Adrenal gland (tissue), 9 donors: ENCODE measurements at regions not wholly inside any gene's neighbourhood (a gene's known extent, or its start where the extent isn't known, plus 50 kb on each side); places are given as distances from the start of the nearest gene placed in this dataset.

Experiments used
- DNase-seq, 7 donors: peaks; one replicate each; pipeline ENCODE4 v3.0.0-alpha.2; 2019 to 2020
- H3K27ac ChIP-seq, 5 donors: fragments of 200-600 bp; sonication (generic) in 4 of 5; 1 replicate in 3 of 5; 2 replicates in 2 of 5; pipeline versions ENCODE4 v1.5.1 to v1.8.0; 2016 to 2020; ENCODE audit warnings: mild to moderate bottlenecking in 1 of 5
- H3K27me3 ChIP-seq: fragments of 200-600 bp; 2 replicates; pipeline ENCODE4 v1.8.0; 2021
- H3K36me3 ChIP-seq, 2 donors: fragments of 200-600 bp; replicated peaks in 1 of 2; 1 replicate in 1 of 2; 2 replicates in 1 of 2; pipeline versions ENCODE4 v1.5.1 to v1.8.0; 2018 to 2022
- H3K4me1 ChIP-seq, 2 donors: fragments of 200-600 bp; replicated peaks in 1 of 2; 1 replicate in 1 of 2; 2 replicates in 1 of 2; pipeline versions ENCODE4 v1.5.1 to v1.8.0; 2018 to 2021
- H3K4me3 ChIP-seq, 4 donors: fragments of 200-600 bp; sonication (generic) in 3 of 4; one replicate each; pipeline ENCODE4 v1.5.1; 2016 to 2018
- H3K9me3 ChIP-seq, 3 donors: fragments of 200-600 bp; sonication (generic) in 1 of 3; replicated peaks in 1 of 3; 1 replicate in 2 of 3; 2 replicates in 1 of 3; pipeline versions ENCODE4 v1.5.1 to v1.8.0; 2016 to 2021
- CTCF ChIP-seq, 6 experiments: fragments of 450-650 bp in 4 of 6; fragments of 200-600 bp in 2 of 6; sonication (generic) in 1 of 6; IDR thresholded peaks; 1 replicate in 5 of 6; 2 replicates in 1 of 6; pipeline versions ENCODE4 v1.5.1 to v1.8.0; 2016 to 2021; ENCODE audit warnings: antibody characterized with exemption in 6 of 6, mild to moderate bottlenecking in 2 of 6, moderate library complexity in 1 of 6
- POLR2A ChIP-seq, 2 donors: fragments of 450-650 bp; IDR thresholded peaks; one replicate each; pipeline ENCODE4 v1.6.1; 2017; ENCODE audit warnings: antibody characterized with exemption in 2 of 2, mild to moderate bottlenecking in 2 of 2, moderate library complexity in 1 of 2
- WGBS, 4 donors: extraction: QIAGEN DNeasy Blood & Tissue Kit in 2 of 4; methylation state at CpG; one replicate each; pipeline versions ENCODE4 v1.1.5 to v1.1.7; 2013 to 2017; 5-methylcytosine and 5-hydroxymethylcytosine counted together
- intact Hi-C, 2 donors: fragments of 100-400 bp; cut with DNase I; formaldehyde crosslinking; loops; one replicate each; pipeline versions ENCODE4 v1.14.1 to v1.15.0; 2022 to 2023
- donor health status: healthy with polysubstance abuse.
- donor health status: Bipolar disorder and iron deficiency.
- donor health status: DM: yes; HTN: yes; CAD: no.
- donor health status: DM: no; HTN: no; CAD: no.
- donor health status: DM: no; HTN: no; CAD: no.

GRCh38 chr19:31988256-31988655 lies 357.2 kb upstream of the ZNF507 start:
- intact Hi-C loops, result no loop called here
- no peak for TF ChIP-seq CTCF (IDR thresholded peaks at IDR 0.05)
- TF ChIP-seq POLR2A (IDR thresholded peaks at IDR 0.05), result no peak

GRCh38 chr19:31991984-31992655 lies 353.3 kb upstream of the ZNF507 start:
- intact Hi-C loops, result no loop called here
- no peaks in the 10 kb centered on the region for H3K27me3 ChIP-seq
- H3K27ac ChIP-seq, result no peak overlapping the region
- H3K36me3 ChIP-seq, result no peaks in the 10 kb centered on the region
- 90 to 92% (median 91%) methylated on average over 16 of the region's 16 CpGs for WGBS, 4 donors
- H3K4me1 ChIP-seq, result no peaks in the 10 kb centered on the region
- no peak for DNase-seq
- H3K4me3 ChIP-seq, result no peak overlapping the region
- no peaks in the 10 kb centered on the region for H3K9me3 ChIP-seq
- TF ChIP-seq CTCF (IDR thresholded peaks at IDR 0.05) (no peak), POLR2A (IDR thresholded peaks at IDR 0.05) (no peak)

More at GRCh38 chr19:31988256-31988655, 357.2 kb upstream of the ZNF507 start:
- no peak overlapping the region for H3K4me3 ChIP-seq
- no peaks in the 10 kb centered on the region for H3K27me3 ChIP-seq
- no peak overlapping the region for H3K27ac ChIP-seq
- no peaks in the 10 kb centered on the region for H3K36me3 ChIP-seq
- 84 to 97% (median 92%) methylated on average over 2 of the region's 2 CpGs for WGBS, 4 donors
- DNase-seq, result no peak
- H3K4me1 ChIP-seq, result no peaks in the 10 kb centered on the region
- H3K9me3 ChIP-seq, result no peaks in the 10 kb centered on the region

GRCh38 chr19:31992750-31993149 lies 352.7 kb upstream of the ZNF507 start:
- no peak overlapping the region for H3K4me3 ChIP-seq
- TF ChIP-seq POLR2A (IDR thresholded peaks at IDR 0.05) (no peak), CTCF (IDR thresholded peaks at IDR 0.05) (no peak)
- no peaks in the 10 kb centered on the region for H3K9me3 ChIP-seq
- no peak overlapping the region for H3K27ac ChIP-seq
- no peaks in the 10 kb centered on the region for H3K36me3 ChIP-seq
- intact Hi-C loops, result no loop called here
- DNase-seq, result no peak
- H3K4me1 ChIP-seq, result no peaks in the 10 kb centered on the region
- 92 to 98% (median 94%) methylated on average over 3 of the region's 3 CpGs for WGBS, 4 donors
- H3K27me3 ChIP-seq, result no peaks in the 10 kb centered on the region

- Histone ChIP-seq H3K36me3 (no peaks in the 10 kb centered on the region), H3K4me1 (no peaks in the 10 kb centered on the region), H3K4me3 (no peak overlapping the region), H3K27me3 (no peaks in the 10 kb centered on the region), H3K27ac (no peak overlapping the region), H3K9me3 (no peaks in the 10 kb centered on the region)
- TF ChIP-seq CTCF (IDR thresholded peaks at IDR 0.05), result no peak
- TF ChIP-seq POLR2A (IDR thresholded peaks at IDR 0.05), result no peak
- no peak for DNase-seq
- intact Hi-C loops, result no loop called here
Observed at GRCh38 chr19:31995546-31995945, 349.9 kb upstream of the ZNF507 start.
